Upper lobe of left lung (tissue), 6 donors: ENCODE measurements at regions not wholly inside any gene's neighbourhood (a gene's known extent, or its start where the extent isn't known, plus 50 kb on each side); places are given as distances from the start of the nearest gene placed in this dataset.
A peak's percentile ranks its signal among the peaks of the same experiment; 100 is the strongest.

ENCODE experiments used
- ATAC-seq, 2 donors: fragments of 200-7000 bp; cut with Tn5 transposase; one replicate each; pipeline ENCODE4 v1.9.1; 2022; ENCODE audit warnings: mild to moderate bottlenecking in 2 of 2, moderate library complexity in 2 of 2; ENCODE audit not compliant: low FRiP score in 2 of 2
- DNase-seq, 2 donors: peaks; one replicate each; pipeline ENCODE4 v3.0.0-alpha.2; 2019 to 2020
- H3K27ac ChIP-seq, 4 donors: fragments of 200-600 bp; sonication (generic); one replicate each; pipeline ENCODE4 v1.5.1; 2016 to 2019
- H3K27me3 ChIP-seq, 4 donors: fragments of 200-600 bp; sonication (generic); one replicate each; pipeline ENCODE4 v1.5.1; 2017 to 2019
- H3K36me3 ChIP-seq, 4 donors: fragments of 200-600 bp; sonication (generic); one replicate each; pipeline ENCODE4 v1.5.1; 2016 to 2019
- H3K4me1 ChIP-seq, 4 donors: fragments of 200-600 bp; sonication (generic); one replicate each; pipeline ENCODE4 v1.5.1; 2018 to 2019
- H3K4me3 ChIP-seq, 4 donors: fragments of 200-600 bp; sonication (generic); one replicate each; pipeline ENCODE4 v1.5.1; 2017 to 2019; ENCODE audit warnings: mild to moderate bottlenecking in 2 of 4, moderate library complexity in 1 of 4
- H3K9me3 ChIP-seq, 4 donors: fragments of 200-600 bp; sonication (generic); one replicate each; pipeline ENCODE4 v1.5.1; 2018 to 2019
- EP300 ChIP-seq, 4 donors: sonication (generic); formaldehyde crosslinking; IDR thresholded peaks; one replicate each; pipeline ENCODE4 v1.5.1; 2017; ENCODE audit warnings: antibody characterized with exemption in 4 of 4, control low read depth in 2 of 4
- POLR2A ChIP-seq, 4 donors: fragments of 450-650 bp; IDR thresholded peaks; one replicate each; pipeline ENCODE4 v1.5.1; 2016 to 2017; ENCODE audit warnings: antibody characterized with exemption in 4 of 4, mild to moderate bottlenecking in 2 of 4
- POLR2AphosphoS5 ChIP-seq, 2 donors: sonication (generic); formaldehyde crosslinking; IDR thresholded peaks; one replicate each; pipeline ENCODE4 v1.5.1; 2017; ENCODE audit warnings: antibody characterized with exemption in 2 of 2
- WGBS, 2 donors: methylation state at CpG; one replicate each; pipeline ENCODE4 v1.1.5; 2017 to 2018; 5-methylcytosine and 5-hydroxymethylcytosine counted together
- TF ChIP-seq, protein P1 (sequence below), 6 experiments: fragments of 450-650 bp in 4 of 6; fragments of 200-600 bp in 2 of 6; sonication (generic) in 2 of 6; IDR thresholded peaks; one replicate each; pipeline ENCODE4 v1.5.1; 2016 to 2019; ENCODE audit warnings: antibody characterized with exemption in 6 of 6
- donor health status: DM: no; HTN: no; CAD: no; lungs with moderate emphysema.
- donor health status: DM: no; HTN: yes; CAD: no; lungs with severe emphysema.

DNA sequence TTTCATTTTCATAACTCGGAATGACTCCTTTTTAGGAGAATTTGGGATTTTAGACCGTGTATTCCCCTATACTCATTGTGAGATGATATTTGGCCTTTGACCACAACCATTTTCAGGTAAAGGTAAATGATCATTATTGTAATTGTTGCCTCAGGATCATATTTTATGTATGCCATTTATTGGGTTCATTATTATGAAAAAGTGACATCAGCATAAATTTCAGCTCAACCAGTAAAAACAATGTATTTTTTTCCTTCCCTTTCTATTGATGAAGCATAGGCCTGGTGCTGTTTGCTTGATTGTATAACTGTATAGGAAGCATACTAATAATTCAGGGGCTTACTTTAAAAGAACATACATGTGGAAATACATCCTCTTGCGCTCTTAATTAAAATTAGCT lies 832.9 kb upstream of the FANCL start:
- WGBS, 2 donors: 71 to 90% methylated on average over 3 of the region's 3 CpGs
- no peak overlapping the region for H3K4me3 ChIP-seq
- TF ChIP-seq, protein P1, sequence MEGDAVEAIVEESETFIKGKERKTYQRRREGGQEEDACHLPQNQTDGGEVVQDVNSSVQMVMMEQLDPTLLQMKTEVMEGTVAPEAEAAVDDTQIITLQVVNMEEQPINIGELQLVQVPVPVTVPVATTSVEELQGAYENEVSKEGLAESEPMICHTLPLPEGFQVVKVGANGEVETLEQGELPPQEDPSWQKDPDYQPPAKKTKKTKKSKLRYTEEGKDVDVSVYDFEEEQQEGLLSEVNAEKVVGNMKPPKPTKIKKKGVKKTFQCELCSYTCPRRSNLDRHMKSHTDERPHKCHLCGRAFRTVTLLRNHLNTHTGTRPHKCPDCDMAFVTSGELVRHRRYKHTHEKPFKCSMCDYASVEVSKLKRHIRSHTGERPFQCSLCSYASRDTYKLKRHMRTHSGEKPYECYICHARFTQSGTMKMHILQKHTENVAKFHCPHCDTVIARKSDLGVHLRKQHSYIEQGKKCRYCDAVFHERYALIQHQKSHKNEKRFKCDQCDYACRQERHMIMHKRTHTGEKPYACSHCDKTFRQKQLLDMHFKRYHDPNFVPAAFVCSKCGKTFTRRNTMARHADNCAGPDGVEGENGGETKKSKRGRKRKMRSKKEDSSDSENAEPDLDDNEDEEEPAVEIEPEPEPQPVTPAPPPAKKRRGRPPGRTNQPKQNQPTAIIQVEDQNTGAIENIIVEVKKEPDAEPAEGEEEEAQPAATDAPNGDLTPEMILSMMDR (IDR thresholded peaks at IDR 0.05): no peak
- no peak for TF ChIP-seq POLR2A (IDR thresholded peaks at IDR 0.05)
- no peak for TF ChIP-seq POLR2AphosphoS5 (IDR thresholded peaks at IDR 0.05)
- H3K27ac ChIP-seq: no peak overlapping the region
- no peaks in the 10 kb centered on the region for H3K4me1 ChIP-seq
- no peak for ATAC-seq
- H3K9me3 ChIP-seq: no peaks in the 10 kb centered on the region
- no peak for DNase-seq
- no peaks in the 10 kb centered on the region for H3K36me3 ChIP-seq
- no peaks in the 10 kb centered on the region for H3K27me3 ChIP-seq

- ATAC-seq: no peak
- no peaks in the 10 kb centered on the region for H3K9me3 ChIP-seq
- no peak overlapping the region for H3K4me3 ChIP-seq
- 80 to 89% methylated on average over 6 of the region's 6 CpGs for WGBS, 2 donors
- H3K27me3 ChIP-seq: no peaks in the 10 kb centered on the region
- no peak overlapping the region for H3K27ac ChIP-seq
- no peaks in the 10 kb centered on the region for H3K36me3 ChIP-seq
- TF ChIP-seq EP300 (IDR thresholded peaks at IDR 0.05) (no peak), POLR2AphosphoS5 (IDR thresholded peaks at IDR 0.05) (no peak), POLR2A (IDR thresholded peaks at IDR 0.05) (no peak)
- TF ChIP-seq, protein P1 (IDR thresholded peaks at IDR 0.05): no peak
- no peak for DNase-seq
- no peaks in the 10 kb centered on the region for H3K4me1 ChIP-seq
Measured at GRCh38 chr2:59073286-59073685, 832.2 kb upstream of the FANCL start.

GRCh38 chr2:59068255-59068654 lies 827.1 kb upstream of the FANCL start:
- TF ChIP-seq POLR2A (IDR thresholded peaks at IDR 0.05) (no peak), POLR2AphosphoS5 (IDR thresholded peaks at IDR 0.05) (no peak)
- WGBS, 2 donors: 20 to 21% methylated on average over 2 of the region's 2 CpGs
- Histone ChIP-seq H3K27me3 (no peaks in the 10 kb centered on the region), H3K27ac (no peak overlapping the region), H3K4me3 (no peak overlapping the region), H3K9me3 (no peaks in the 10 kb centered on the region), H3K36me3 (no peaks in the 10 kb centered on the region), H3K4me1 (no peaks in the 10 kb centered on the region)
- ATAC-seq: no peak
- no peak for DNase-seq

DNA sequence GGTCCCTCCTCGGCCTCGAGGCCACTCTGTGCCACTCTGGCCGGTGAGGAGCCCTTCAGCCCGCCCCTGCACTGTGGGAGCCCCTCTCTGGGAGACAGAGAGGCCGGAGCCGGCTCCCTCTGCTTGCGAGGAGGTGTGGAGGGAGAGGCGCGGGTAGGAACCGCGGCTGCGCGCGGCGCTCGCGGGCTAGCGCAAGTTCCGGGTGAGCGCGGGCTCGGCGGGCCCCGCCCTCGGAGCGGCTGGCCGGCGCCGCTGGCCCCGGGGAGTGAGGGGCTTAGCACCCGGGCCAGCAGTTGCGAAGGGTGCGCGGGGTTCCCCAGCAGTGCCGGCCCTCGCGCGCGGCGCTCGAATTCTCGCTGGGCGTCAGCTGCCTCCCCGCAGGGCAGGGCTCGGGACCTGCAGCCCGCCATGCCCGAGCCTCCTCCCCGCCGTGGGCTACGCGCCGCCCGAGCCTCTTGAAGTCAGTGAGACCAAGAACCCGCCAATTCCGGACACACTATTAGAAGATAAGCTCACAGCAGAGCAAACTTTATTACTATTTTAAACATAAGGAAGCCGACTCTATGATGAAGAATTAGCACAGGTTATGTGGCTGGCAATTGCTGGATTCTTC lies 825.8 kb upstream of the FANCL start:
- H3K4me1 ChIP-seq: no peaks in the 10 kb centered on the region
- no peak overlapping the region for H3K4me3 ChIP-seq
- ATAC-seq (no peak), DNase-seq (peak in 1 of 2 donors; percentile 76)
- H3K9me3 ChIP-seq: no peaks in the 10 kb centered on the region
- H3K27me3 ChIP-seq: no peaks in the 10 kb centered on the region
- no peak overlapping the region for H3K27ac ChIP-seq
- H3K36me3 ChIP-seq: no peaks in the 10 kb centered on the region
- WGBS, 2 donors: 94 to 95% methylated on average over 38 to 56 of the region's 56 CpGs
- TF ChIP-seq EP300 (IDR thresholded peaks at IDR 0.05) (no peak), POLR2AphosphoS5 (IDR thresholded peaks at IDR 0.05) (no peak), POLR2A (IDR thresholded peaks at IDR 0.05) (no peak)
- TF ChIP-seq, protein P1 (IDR thresholded peaks at IDR 0.05): no peak

DNA sequence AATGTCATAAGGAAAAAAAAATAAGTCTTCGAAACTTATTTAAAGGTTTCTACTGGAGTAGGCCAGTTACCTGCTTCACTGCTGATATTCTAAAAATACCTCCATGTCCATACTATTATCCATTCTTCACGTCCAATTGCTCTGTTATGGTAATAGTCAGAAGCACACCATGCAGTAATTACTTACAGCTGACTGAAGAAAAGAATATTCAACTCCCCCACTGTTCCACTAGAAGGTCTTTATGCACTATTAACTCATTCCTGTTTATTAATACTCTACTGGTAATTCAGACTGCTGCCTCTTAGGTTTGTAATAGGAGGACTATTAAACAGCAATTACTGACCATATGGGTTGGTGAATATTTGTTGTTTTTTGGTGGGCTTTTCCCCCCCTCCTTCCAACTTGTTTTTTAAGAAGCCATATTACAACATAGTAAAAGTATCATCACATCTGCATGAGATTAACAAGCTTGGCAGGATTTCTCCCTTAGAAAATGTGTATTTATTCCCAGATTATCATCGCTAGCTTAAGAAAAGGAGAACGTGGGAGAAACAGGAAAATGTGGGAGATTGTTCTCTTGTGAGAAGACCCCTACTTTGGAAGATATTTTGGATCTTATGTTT lies 806.4 kb upstream of the FANCL start:
- TF ChIP-seq EP300 (IDR thresholded peaks at IDR 0.05) (no peak), POLR2AphosphoS5 (IDR thresholded peaks at IDR 0.05) (no peak), POLR2A (IDR thresholded peaks at IDR 0.05) (no peak)
- TF ChIP-seq, protein P1 (IDR thresholded peaks at IDR 0.05): no peak
- ATAC-seq (no peak), DNase-seq (no peak)
- Histone ChIP-seq H3K36me3 (no peaks in the 10 kb centered on the region), H3K9me3 (no peaks in the 10 kb centered on the region), H3K27ac (no peak overlapping the region), H3K4me3 (no peak overlapping the region), H3K4me1 (no peaks in the 10 kb centered on the region), H3K27me3 (no peaks in the 10 kb centered on the region)
- WGBS, 2 donors: 79 to 80% methylated on average over 4 of the region's 4 CpGs
